Mucosa of stomach (tissue), 1 donor: ENCODE measurements at regions not wholly inside any gene's neighbourhood (a gene's known extent, or its start where the extent isn't known, plus 50 kb on each side); places are given as distances from the start of the nearest gene placed in this dataset.
"Not testable (repeated sequence)": the region's sequence is repeated elsewhere in the genome, so short reads cannot be mapped to it uniquely, and the experiment has no call there.

Source experiments
- H3K27me3 ChIP-seq: one replicate; pipeline ENCODE4 v1.7.0; 2013; ENCODE audit warnings: mild to moderate bottlenecking, low read length; ENCODE audit not compliant: control insufficient read depth, insufficient read depth
- H3K36me3 ChIP-seq: one replicate; pipeline ENCODE4 v1.7.0; 2013; ENCODE audit warnings: low read length; ENCODE audit not compliant: control insufficient read depth, insufficient read depth
- H3K4me1 ChIP-seq: one replicate; pipeline ENCODE4 v1.7.0; 2013; ENCODE audit warnings: mild to moderate bottlenecking, low read length; ENCODE audit not compliant: control insufficient read depth, insufficient read depth
- H3K4me3 ChIP-seq: one replicate; pipeline ENCODE4 v1.7.0; 2013; ENCODE audit warnings: low read length
- H3K9ac ChIP-seq: one replicate; pipeline ENCODE4 v1.7.0; 2013; ENCODE audit warnings: mild to moderate bottlenecking, low read length, moderate library complexity
- H3K9me3 ChIP-seq: one replicate; pipeline ENCODE4 v1.7.0; 2013; ENCODE audit warnings: mild to moderate bottlenecking, low read length, moderate library complexity; ENCODE audit not compliant: control insufficient read depth
- donor health status: Pancreatic carcinoma.

DNA sequence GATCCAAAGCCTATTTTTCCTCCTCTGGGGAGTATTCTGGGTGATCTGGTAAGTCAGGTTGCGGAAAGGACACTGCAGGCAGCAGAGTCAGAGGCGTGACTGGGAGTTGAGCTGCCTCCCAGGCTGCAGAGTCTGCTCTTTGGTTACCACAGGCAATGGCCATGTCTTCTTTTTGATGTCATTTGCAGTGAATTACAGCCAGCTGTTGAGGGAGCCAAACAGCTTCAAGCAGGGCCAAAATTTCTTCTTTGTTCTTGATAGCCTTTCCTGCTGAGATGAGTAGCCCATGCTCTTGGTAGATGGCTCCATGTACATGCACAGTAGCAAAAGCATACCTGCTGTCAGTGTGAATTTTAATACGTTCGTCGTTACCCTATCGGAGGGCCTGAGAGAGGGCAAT is 116.6 kb upstream of the PZP start:
- Histone ChIP-seq H3K4me3 (no peak overlapping the region), H3K9ac (no peak overlapping the region), H3K4me1 (no peaks in the 10 kb centered on the region), H3K9me3 (no peaks in the 10 kb centered on the region), H3K27me3 (no peaks in the 10 kb centered on the region), H3K36me3 (no peaks in the 10 kb centered on the region)

DNA sequence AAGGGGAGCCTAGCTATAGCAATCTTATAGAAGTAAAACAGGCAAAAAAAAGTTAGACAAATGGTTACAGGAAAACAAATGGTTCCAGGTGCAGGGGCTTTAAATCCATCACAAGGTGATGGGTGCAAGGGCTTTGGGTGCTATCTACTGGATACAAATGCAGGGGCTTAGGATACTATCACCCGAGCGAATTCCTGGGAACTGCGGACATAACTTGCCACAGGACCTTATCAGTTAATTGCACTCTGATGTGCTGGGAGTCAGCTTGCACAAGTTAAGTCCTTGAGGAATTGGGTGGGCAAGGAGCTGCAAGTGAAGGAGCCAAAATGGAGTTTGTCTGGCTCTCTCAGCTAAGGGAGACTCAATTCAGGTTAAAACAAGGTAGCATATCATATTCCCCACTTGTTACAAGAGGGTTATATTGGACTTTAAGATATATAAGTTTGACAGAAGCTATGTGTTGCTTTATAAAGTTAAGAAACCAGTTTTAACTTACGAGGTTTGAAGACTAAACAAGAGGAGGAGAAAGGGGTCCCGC is 115.0 kb upstream of the PZP start:
- Histone ChIP-seq H3K36me3 (no peaks in the 10 kb centered on the region), H3K9me3 (no peaks in the 10 kb centered on the region), H3K9ac (no peak overlapping the region), H3K4me3 (no peak overlapping the region), H3K27me3 (no peaks in the 10 kb centered on the region), H3K4me1 (peaks cover 4% of the 10 kb centered on the region)

DNA sequence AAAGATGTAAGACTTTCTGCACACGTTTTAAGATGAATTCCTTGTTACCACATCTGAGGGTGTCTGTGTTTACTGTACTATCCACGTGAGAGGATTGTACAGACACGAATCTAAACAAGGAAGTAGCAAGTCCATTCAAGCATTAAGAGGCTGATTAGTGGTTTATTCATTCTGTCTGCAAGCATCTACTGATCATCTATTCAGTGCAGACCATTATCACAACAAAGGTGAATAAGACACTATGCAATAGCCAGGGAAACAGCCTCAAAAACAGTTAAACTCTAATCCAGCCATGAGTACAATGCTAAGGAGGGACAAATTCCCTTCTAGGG is 111.6 kb upstream of the PZP start:
- H3K4me1 ChIP-seq = peaks cover 4% of the 10 kb centered on the region

DNA sequence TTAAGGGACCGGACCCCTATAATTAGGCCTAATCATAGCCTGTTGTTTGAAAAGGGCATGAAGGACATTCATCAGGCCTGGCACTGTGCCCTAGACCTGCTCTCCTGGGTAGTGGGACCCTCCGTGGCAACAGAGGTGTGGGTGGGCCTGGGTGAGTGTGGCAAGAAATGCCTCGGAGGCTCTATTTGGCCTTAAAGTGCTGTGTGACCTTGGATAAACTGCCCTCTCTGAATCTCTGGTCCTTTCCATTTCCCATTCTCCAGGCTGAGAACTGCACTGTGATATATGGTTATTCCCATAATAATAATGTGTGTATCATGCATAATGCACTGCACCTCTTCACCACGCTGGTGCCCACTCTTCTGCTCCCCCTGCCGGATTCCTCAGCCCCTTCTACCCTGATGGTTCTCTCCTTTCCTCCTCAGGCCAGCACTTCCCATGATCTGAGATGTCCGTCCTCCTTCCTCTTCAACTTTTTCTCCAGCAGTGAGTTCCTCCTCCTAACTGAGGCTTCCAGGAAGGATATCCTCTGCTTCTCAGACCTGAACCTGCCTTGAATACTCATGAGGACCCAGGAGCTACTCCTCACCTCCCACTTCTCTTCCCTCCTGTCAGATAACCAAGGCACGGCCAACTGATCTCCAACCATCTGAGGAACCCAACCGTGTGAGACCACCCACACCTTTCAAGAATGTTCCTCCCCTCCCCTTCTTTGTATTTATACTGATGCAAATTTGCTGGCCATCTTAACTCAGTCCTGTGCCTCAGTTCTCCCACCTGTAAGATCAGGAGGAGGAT is 111.0 kb upstream of the PZP start:
- Histone ChIP-seq H3K4me1 (peaks cover 4% of the 10 kb centered on the region), H3K9ac (no peak overlapping the region), H3K36me3 (no peaks in the 10 kb centered on the region), H3K27me3 (no peaks in the 10 kb centered on the region), H3K9me3 (no peaks in the 10 kb centered on the region), H3K4me3 (no peak overlapping the region)

More for the DNA sequence above, 111.6 kb upstream of the PZP start:
- no peak overlapping the region for H3K9ac ChIP-seq
- H3K27me3 ChIP-seq = no peaks in the 10 kb centered on the region
- H3K4me3 ChIP-seq = no peak overlapping the region
- no peaks in the 10 kb centered on the region for H3K36me3 ChIP-seq
- H3K9me3 ChIP-seq = no peaks in the 10 kb centered on the region

DNA sequence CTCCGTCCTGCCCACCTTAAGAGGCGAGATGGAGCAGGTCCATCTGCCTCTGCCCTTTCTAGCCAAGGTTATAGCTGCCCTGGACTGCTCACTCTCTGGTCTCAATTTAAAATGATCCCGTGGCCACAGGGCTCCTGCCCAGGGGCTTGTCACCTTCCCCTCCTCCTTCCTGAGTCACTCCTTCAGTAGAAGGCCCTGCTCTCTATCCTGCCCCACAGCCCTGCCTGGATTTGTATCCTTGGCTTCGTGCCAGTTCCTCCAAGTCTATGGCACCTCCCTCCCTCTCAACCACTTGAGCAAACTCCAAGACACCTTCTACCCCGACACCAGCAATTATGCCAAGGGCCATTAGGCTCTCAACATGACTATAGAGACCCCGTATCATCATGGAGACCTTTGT is 105.3 kb upstream of the PZP start:
- H3K4me1 ChIP-seq, H3K9ac ChIP-seq, H3K27me3 ChIP-seq, H3K9me3 ChIP-seq, H3K4me3 ChIP-seq, H3K36me3 ChIP-seq: not testable (repeated sequence)

DNA sequence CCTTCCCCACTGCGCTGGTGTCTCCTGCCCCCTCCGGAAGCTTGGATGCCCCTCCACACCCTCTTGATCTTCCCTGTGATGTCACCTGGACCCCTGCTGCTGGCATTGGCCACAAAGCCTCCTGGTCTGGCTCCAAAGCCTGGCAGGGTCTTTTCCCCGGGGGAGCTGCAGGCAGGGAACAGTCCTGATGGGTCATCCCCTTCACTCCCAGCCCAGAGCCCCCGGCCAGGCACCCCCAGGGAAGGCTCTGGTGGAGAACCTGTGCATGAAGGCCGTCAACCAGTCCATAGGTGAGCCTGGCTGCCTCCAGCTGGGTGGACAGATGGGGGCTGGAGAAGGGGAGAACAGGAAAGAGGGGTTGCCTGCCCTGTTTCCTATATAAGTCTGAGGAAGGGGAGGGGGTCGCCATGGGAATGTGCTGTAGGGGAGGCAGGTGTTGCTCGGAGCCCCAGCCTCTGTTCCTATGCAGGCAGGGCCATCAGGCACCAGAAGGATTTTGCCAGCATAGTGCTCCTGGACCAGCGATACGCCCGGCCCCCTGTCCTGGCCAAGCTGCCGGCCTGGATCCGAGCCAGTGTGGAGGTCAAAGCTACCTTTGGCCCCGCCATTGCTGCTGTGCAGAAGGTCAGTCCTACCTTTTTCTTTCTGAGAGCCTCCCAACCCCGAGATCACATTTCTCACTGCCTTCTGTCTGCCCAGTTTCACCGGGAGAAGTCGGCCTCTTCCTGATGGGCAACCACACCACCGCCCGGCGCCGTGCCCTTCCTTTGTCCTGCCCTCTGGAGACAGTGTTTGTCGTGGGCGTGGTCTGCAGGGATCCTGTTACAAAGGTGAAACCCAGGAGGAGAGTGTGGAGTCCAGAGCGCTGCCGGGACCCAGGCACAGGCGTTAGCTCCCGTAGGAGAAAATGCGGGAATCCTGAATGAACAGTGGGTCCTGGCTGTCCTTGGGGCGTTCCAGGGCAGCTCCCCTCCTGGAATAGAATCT is 104.5 kb upstream of the PZP start:
- H3K9ac ChIP-seq, H3K4me3 ChIP-seq, H3K27me3 ChIP-seq, H3K36me3 ChIP-seq, H3K4me1 ChIP-seq, H3K9me3 ChIP-seq: not testable (repeated sequence)

DNA sequence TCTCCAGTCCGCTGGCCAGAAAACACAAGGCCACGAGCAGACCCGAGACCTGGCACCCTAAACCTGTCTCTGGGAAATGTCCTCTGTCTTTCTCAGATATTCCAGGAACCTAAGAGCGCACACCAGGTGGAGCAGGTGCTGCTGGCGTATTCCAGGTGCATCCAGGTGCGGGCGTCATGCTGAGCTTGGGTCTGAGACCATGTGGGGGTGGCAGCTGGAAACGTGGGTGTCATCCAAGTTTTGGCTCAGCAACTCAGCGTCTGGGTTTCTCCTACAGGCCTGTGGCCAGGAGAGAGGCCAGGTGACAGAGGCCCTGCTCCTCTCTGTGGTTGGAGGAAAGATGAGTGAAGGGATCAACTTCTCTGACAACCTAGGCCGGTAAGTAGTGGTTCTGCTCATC is 103.3 kb upstream of the PZP start:
- not testable (repeated sequence) for H3K4me1 ChIP-seq, H3K4me3 ChIP-seq, H3K9me3 ChIP-seq, H3K27me3 ChIP-seq, H3K9ac ChIP-seq, H3K36me3 ChIP-seq

DNA sequence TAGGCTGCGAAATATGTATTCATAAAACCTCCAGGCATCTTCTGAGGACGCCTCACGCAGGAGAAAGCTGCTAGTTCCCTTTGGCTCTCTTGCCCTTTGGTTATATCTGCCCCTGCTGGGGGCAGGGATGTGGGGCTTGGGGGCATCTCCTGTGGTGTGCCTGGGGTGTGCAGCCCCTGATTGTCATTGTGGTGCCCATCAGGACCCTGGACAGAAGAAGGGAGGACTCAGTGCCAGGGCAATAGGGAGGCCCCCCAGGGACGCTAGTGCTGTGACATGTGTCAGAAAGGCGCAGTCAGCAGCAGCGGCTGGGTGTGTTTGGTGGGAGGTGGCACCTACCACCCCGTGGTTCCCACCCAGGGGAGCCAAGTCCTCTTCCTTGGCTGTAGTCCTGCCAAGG is 102.5 kb upstream of the PZP start:
- not testable (repeated sequence) for H3K36me3 ChIP-seq, H3K4me1 ChIP-seq, H3K9ac ChIP-seq, H3K4me3 ChIP-seq, H3K9me3 ChIP-seq, H3K27me3 ChIP-seq

DNA sequence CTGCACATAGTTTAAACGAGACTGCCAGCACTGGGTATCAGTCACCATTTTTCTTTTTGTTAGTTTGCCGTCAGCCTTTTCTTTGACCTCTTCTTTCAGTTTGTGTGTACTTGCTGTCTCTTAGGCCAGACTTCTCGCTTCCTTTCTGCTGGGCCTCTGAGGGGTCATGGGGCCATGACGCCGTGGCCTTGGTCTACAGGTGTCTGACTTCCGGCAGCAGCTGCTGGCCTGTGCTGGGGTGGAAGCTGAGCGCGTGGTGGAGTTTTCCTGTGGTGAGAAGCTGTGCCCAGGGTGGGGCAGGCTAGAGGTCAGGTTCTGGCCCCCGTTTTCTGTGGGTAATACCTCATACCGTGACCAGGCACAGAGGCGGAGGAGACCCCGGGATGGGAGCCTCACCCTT is 101.6 kb upstream of the PZP start:
- H3K9ac ChIP-seq, H3K9me3 ChIP-seq, H3K4me1 ChIP-seq, H3K4me3 ChIP-seq, H3K36me3 ChIP-seq, H3K27me3 ChIP-seq: not testable (repeated sequence)

DNA sequence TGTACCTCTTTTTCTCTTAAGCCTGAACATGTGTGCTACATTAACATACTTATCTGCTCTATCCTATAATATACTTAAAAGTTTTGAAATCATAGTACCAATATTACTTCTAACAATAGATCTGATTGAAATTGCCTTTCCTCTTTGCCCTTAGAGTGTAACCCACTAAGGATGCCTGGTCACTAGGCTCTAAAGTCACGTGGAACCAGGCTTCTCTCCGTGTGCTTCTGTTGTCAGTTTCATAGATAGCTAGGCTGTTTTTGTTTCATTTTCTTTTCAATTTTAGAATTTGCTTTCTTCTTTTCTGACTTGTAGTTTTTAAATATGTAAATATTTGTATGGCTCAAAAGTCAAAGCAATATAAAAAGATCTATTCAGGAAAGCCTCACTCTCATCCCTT is 100.5 kb upstream of the PZP start:
- H3K9ac ChIP-seq, H3K4me1 ChIP-seq, H3K36me3 ChIP-seq, H3K9me3 ChIP-seq, H3K4me3 ChIP-seq, H3K27me3 ChIP-seq: not testable (repeated sequence)

DNA sequence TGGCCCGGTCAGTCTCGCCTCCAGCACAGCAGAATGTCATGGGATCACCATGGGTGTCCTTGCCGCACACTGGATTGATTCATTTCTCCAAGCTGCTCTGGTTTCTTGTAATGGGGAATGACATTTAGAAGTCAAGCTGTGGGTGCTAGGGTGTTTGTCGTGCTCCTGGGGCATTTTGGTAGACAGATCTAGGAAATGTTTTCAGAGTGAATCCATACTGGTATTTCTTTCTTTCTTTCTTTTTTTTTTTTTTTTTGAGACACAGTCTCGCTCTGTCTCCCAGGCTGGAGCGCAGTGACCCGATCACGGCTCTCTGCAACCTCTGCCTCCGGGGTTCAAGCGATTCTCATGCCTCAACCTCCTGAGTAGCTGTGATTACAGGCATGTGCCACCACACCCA is 100.0 kb upstream of the PZP start:
- H3K27me3 ChIP-seq, H3K9ac ChIP-seq, H3K4me3 ChIP-seq, H3K4me1 ChIP-seq, H3K9me3 ChIP-seq, H3K36me3 ChIP-seq: not testable (repeated sequence)

DNA sequence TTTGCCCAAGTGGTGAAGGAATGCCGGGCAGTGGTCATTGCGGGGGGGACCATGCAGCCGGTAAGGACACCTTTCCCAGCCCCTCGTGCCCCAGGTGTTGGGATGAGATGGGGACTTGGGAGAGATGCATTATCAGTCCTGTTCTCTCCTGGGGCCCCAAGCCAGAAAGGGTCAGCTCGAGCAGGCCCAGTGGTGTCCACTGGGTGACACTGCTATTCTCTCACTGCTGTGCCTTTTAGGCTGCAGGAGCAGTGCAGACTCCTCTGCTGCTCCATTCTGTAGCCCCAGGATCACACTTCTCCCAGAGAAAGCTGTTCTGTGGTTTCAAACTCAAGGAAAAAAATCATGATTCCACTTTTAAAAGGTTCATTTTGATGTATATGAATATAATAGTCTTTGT is 99.1 kb upstream of the PZP start:
- not testable (repeated sequence) for H3K9me3 ChIP-seq, H3K27me3 ChIP-seq, H3K4me3 ChIP-seq, H3K9ac ChIP-seq, H3K4me1 ChIP-seq, H3K36me3 ChIP-seq
